SW480 (cell line): ENCODE measurements at regions not wholly inside any gene's neighbourhood (a gene's known extent, or its start where the extent isn't known, plus 50 kb on each side); places are given as distances from the start of the nearest gene placed in this dataset.
"Not testable (repeated sequence)": the region's sequence is repeated elsewhere in the genome, so short reads cannot be mapped to it uniquely, and the experiment has no call there.

ENCODE experiments used
- DNase-seq: peaks from one replicate; pipeline ENCODE4 v3.0.0-alpha.2; 2016; ENCODE audit warnings: low spot score

GRCh38 chr12:75798136-75798926, 233.2 kb downstream of the PHLDA1 start:
- DNase-seq = no peak

GRCh38 chr12:75795125-75795524, 236.5 kb downstream of the PHLDA1 start:
- DNase-seq = no peak

- no peak for DNase-seq
These were observed 238.9 kb downstream of the PHLDA1 start for GRCh38 chr12:75792687-75793086.

- no peak for DNase-seq
These were observed 241.4 kb downstream of the PHLDA1 start for GRCh38 chr12:75790219-75790618.

DNA sequence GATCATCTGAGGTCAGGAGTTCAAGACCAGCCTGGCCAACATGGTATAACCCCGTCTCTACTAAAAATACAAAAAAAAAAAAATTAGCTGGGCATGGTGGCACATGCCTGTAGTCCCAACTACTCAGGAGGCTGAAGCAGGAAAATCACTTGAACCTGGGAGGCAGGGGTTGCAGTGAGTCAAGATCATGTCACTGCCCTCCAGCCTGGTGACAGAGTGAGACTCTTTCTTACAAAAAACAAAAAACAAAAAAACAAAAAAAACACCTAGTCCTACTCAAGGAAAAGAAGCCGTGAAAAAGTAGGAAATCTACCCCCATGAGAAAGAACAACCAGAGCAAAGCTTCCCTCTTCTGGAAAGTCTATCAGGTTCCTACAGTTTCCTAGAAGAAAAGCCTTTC, 244.4 kb downstream of the PHLDA1 start:
- DNase-seq = not testable (repeated sequence)

- no peak for DNase-seq
These were observed 245.5 kb downstream of the PHLDA1 start for GRCh38 chr12:75786070-75786469.

DNA sequence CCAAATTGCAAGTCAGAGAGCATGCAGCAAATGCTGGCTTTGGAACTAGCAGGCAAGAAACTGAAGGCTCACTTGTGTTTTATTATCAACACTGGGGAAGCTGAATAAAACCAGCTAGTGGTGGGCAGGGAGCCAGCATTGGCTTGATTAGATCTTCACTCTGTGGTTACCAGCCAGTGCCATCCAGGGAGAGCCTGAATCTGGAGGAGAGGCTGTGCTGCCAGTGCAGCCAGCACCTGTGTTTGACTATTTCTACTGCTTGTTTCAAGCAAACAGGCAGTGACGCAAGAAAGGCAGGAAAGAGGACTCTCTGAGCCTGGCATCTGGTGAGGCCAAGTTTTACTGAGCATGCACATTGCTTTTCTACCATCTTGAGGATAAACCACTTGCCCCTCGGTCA, 247.0 kb downstream of the PHLDA1 start:
- DNase-seq = peak; percentile 30

DNA sequence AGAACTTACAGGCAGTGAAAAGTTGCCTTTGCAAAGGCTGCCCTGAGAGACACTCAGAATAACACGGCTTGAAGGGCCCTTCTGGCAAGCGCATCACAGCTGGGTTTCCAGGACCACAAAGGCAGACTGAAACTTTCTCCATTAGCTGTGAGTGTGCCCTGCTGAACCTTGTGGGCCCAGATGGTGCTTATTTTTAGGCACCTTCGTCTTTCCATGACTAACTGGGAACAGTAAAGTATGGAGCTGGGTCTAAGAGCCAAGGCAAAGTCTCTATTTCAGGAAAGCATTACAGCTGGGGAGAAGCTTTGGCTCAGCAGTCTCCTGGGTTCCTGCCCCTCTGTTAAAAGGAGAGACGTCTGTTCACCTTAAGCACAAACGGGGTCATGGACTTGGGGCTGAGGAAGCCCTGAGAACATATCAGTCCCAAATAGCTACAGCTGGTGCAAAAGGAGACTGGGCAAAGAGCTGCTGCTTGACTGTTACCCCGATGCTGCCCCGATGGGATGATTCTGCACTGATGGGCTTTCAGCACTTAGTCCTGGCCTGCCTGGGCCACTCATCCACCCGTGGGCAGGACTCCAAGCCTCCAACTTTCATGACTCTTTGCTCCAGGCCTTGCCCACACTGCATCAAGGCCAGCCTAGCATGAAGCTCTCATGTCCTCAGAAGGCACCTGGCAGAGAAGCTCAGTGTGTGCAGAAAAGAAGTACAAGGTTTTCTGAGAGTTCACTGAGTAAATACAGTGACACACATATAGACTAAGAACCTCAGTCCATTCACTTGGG, 248.3 kb downstream of the PHLDA1 start:
- DNase-seq = no peak

DNA sequence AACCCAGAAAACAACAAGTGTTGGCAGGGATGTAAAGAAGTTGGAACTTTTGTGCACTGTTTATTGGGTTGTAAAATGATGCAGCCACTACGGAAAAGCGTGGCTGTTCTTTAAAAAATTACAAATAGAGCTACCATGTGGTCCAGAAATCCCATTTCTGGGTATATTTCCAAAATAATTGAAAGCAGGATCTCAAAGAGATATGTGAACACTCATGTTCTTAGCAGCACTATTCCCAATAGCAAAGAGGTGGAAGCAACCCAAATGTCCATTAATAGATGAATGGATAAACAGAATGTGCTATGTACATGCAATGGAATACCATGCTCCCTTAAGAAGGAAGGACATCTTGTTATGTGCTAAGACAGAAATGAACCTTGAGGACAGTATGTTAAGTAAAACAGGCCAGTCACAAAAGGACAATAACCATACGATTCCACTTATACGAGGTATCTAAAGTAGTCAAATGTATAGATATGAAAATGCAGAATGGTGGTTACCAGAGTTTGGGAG, 249.5 kb downstream of the PHLDA1 start:
- DNase-seq = no peak

- DNase-seq = peak; percentile 20
These were observed 250.0 kb downstream of the PHLDA1 start for GRCh38 chr12:75781532-75782046.

DNA sequence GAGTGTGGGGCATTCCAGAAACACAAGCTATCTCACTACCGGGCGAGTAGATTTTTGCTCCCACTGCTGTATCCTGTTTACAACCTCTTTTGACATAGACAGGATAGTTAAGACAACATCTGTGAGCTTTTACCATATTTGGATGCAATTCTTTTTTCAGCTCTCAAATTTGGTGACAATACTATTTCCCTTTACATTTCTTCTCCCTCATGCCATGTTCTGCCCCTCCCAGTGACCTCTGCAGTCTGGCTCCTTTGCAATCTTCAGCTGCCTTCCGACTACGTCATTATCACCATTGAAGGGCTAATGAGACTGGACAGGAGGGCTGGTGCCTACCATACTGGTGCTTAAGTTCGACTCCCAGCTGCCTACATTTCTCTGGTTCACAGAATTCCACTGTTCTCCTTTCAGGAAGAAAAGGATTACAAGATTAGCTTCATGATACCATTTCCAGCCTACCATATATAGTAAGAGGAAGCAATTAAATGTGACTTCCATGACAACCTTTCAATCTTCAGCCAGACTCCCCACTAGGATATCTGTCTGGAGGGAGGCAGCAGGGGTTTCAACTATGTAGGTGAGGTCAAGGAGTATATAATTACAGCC, 251.6 kb downstream of the PHLDA1 start:
- no peak for DNase-seq

GRCh38 chr12:75774261-75775052, 257.1 kb downstream of the PHLDA1 start:
- no peak for DNase-seq

GRCh38 chr12:75773377-75773776, 258.2 kb downstream of the PHLDA1 start:
- no peak for DNase-seq

DNA sequence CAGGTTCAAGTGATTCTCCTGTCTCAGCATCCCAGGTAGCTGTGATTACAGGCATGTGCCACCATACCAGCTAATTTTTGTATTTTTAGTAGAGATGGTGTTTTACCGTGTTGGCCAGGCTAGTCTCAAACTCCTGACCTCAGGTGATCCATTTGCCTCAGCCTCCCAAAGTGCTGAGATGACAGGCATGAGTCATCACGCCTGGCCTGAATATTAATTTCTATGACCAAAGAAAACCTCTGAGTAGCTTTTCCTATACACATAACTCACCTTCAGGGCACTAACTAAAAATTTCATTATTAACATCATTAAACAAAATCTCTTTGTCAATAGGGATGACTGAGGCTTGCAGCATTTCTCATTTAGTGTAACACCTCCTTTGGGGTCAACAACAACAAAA, 259.6 kb upstream of the KRR1 start:
- no peak for DNase-seq

GRCh38 chr12:75767957-75768356, 256.5 kb upstream of the KRR1 start:
- DNase-seq = no peak

- peak; percentile 89 for DNase-seq
These were observed 255.1 kb upstream of the KRR1 start for GRCh38 chr12:75766263-75767160.

- DNase-seq = no peak
These were observed 254.0 kb upstream of the KRR1 start for GRCh38 chr12:75765170-75766059.

GRCh38 chr12:75764091-75764841, 252.9 kb upstream of the KRR1 start:
- no peak for DNase-seq
